ENCODE measurements at regions not wholly inside any gene's neighbourhood (a gene's known extent, or its start where the extent isn't known, plus 50 kb on each side); places are given as distances from the start of the nearest gene placed in this dataset.

DNA sequence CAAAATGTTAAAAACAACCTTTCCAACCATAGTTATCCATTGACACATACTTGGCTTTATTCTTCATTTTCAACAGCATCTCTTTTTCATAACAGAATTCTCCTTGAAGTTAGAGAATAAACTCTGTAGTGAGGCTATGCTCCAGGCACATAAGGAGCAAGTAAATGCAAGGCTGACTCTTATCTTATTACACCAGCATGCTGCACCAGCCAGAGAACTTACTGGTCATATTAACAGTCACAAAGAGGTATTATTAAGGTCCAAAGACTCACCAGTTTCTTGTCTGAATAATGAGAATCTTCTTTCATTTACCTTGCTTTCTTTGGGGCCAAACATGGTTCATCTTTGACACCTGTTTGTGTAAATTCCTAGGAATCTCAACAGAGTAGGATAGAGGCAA, 71.3 kb upstream of the IVNS1ABP start:
- ATAC-seq (ENCODE audit: low read depth): no peak
- Histone ChIP-seq H2BK120ac (ENCODE audit: low read depth, low read length) (no peak overlapping the region), H3K79me1 (ENCODE audit: low read depth in 1 of 2, low read length in 2 of 2) (no peaks in the 10 kb centered on the region), H3K14ac (replicated peaks; ENCODE audit: low read depth, low read length) (no peak overlapping the region), H4K20me1 (ENCODE audit: insufficient read depth, low read length) (no peaks in the 10 kb centered on the region), H4K8ac (ENCODE audit: low read depth in 2 of 2, low read length in 2 of 2) (no peak overlapping the region), H2AFZ (replicated peaks; ENCODE audit: low read length, poor library complexity) (no peak overlapping the region), H3K9ac (ENCODE audit: low read depth, low read length) (no peak overlapping the region), H4K5ac (ENCODE audit: low read depth, low read length) (no peak overlapping the region), H4K91ac (ENCODE audit: insufficient read depth, low read depth, low read length) (no peak overlapping the region), H2BK20ac (ENCODE audit: low read depth, low read length) (no peak overlapping the region), H3K4me3 (ENCODE audit: insufficient read depth, low read depth, low read length) (no peak overlapping the region), H2AK5ac (ENCODE audit: low read depth, low read length) (no peak overlapping the region), H3K27ac (ENCODE audit: insufficient read depth, low read length) (no peak overlapping the region), H3K9me3 (ENCODE audit: control insufficient read depth, insufficient read depth, low read length) (no peaks in the 10 kb centered on the region), H2BK15ac (ENCODE audit: low read depth, low read length) (no peak overlapping the region), H3K4me1 (ENCODE audit: control insufficient read depth, insufficient read depth, low read length) (no peaks in the 10 kb centered on the region; the same call in 1 of the 2 replicates), H2AK9ac (replicated peaks; ENCODE audit: low read depth, low read length, poor library complexity) (no peak overlapping the region), H2BK5ac (ENCODE audit: low read depth, low read length, poor library complexity, severe bottlenecking) (no peak overlapping the region), H3K56ac (ENCODE audit: extremely low read depth, insufficient read depth, low read length) (no peak overlapping the region), H3K4me2 (ENCODE audit: low read depth, low read length) (no peak overlapping the region), H3K27me3 (ENCODE audit: control insufficient read depth, insufficient read depth, low read length) (no peaks in the 10 kb centered on the region; the same call in 1 of the 2 replicates), H3K4ac (ENCODE audit: low read depth, low read length) (no peak overlapping the region), H3K18ac (ENCODE audit: low read depth, low read length) (no peak overlapping the region), H3K36me3 (ENCODE audit: control insufficient read depth, insufficient read depth, low read length) (no peaks in the 10 kb centered on the region), H3K23ac (ENCODE audit: low read depth, low read length) (no peak overlapping the region), H3K9me1 (ENCODE audit: insufficient read depth, low read length) (no peaks in the 10 kb centered on the region)
- intact Hi-C loops (cut with micrococcal nuclease): no loop called here
- CTCF ChIA-PET: no interaction called here
- no TSS peak for BruUV-seq (replicated peaks)
- TF ChIP-seq POLR2A (IDR thresholded peaks at IDR 0.05; ENCODE audit: low read depth, low read length): no peak
- no peak for TF ChIP-seq BHLHE40 (IDR thresholded peaks at IDR 0.05; ENCODE audit: low read depth, low read length)
- no peak for TF ChIP-seq MAZ (IDR thresholded peaks at IDR 0.05; ENCODE audit: borderline replicate concordance, low read depth, low read length)
- no peak for TF ChIP-seq RAD21 (IDR thresholded peaks at IDR 0.05; ENCODE audit: low read length)
- no peak for TF ChIP-seq FOS (IDR thresholded peaks at IDR 0.05; ENCODE audit: low read depth, low read length)
- TF ChIP-seq, protein P1, sequence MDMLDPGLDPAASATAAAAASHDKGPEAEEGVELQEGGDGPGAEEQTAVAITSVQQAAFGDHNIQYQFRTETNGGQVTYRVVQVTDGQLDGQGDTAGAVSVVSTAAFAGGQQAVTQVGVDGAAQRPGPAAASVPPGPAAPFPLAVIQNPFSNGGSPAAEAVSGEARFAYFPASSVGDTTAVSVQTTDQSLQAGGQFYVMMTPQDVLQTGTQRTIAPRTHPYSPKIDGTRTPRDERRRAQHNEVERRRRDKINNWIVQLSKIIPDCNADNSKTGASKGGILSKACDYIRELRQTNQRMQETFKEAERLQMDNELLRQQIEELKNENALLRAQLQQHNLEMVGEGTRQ (IDR thresholded peaks at IDR 0.05; ENCODE audit: low read depth, low read length): no peak
- no peak for TF ChIP-seq CEBPB (IDR thresholded peaks at IDR 0.05; ENCODE audit: low read depth, low read length)
- no peak for TF ChIP-seq MAFK (IDR thresholded peaks at IDR 0.05; ENCODE audit: low read depth, low read length)
- no peak for TF ChIP-seq NFE2L2 (IDR thresholded peaks at IDR 0.05; ENCODE audit: low read depth, low read length)
- TF ChIP-seq SMC3 (IDR thresholded peaks at IDR 0.05; ENCODE audit: low read depth, low read length): no peak
- TF ChIP-seq RFX5 (IDR thresholded peaks at IDR 0.05; ENCODE audit: low read depth, low read length): no peak
- TF ChIP-seq, protein P2, sequence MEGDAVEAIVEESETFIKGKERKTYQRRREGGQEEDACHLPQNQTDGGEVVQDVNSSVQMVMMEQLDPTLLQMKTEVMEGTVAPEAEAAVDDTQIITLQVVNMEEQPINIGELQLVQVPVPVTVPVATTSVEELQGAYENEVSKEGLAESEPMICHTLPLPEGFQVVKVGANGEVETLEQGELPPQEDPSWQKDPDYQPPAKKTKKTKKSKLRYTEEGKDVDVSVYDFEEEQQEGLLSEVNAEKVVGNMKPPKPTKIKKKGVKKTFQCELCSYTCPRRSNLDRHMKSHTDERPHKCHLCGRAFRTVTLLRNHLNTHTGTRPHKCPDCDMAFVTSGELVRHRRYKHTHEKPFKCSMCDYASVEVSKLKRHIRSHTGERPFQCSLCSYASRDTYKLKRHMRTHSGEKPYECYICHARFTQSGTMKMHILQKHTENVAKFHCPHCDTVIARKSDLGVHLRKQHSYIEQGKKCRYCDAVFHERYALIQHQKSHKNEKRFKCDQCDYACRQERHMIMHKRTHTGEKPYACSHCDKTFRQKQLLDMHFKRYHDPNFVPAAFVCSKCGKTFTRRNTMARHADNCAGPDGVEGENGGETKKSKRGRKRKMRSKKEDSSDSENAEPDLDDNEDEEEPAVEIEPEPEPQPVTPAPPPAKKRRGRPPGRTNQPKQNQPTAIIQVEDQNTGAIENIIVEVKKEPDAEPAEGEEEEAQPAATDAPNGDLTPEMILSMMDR (conservative IDR thresholded peaks at IDR 0.05; ENCODE audit: low read depth, low read length): no peak
- TF ChIP-seq, protein P3, sequence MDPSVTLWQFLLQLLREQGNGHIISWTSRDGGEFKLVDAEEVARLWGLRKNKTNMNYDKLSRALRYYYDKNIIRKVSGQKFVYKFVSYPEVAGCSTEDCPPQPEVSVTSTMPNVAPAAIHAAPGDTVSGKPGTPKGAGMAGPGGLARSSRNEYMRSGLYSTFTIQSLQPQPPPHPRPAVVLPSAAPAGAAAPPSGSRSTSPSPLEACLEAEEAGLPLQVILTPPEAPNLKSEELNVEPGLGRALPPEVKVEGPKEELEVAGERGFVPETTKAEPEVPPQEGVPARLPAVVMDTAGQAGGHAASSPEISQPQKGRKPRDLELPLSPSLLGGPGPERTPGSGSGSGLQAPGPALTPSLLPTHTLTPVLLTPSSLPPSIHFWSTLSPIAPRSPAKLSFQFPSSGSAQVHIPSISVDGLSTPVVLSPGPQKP (IDR thresholded peaks at IDR 0.05; ENCODE audit: borderline replicate concordance, low read depth, low read length): no peak
- DNase-seq: no peak
- dilution Hi-C loops (cut with HindIII; ENCODE audit: low sequenced_read_pairs, unreplicated experiment): no loop called here
- in situ Hi-C loops (cut with MboI; ENCODE audit: low sequenced_read_pairs): no loop called here
- POLR2A ChIA-PET (ENCODE audit: unreplicated experiment): no interaction called here

Measured in IMR-90 (cell line).